ENCODE measurements at regions not wholly inside any gene's neighbourhood (a gene's known extent, or its start where the extent isn't known, plus 50 kb on each side); places are given as distances from the start of the nearest gene placed in this dataset.

DNA sequence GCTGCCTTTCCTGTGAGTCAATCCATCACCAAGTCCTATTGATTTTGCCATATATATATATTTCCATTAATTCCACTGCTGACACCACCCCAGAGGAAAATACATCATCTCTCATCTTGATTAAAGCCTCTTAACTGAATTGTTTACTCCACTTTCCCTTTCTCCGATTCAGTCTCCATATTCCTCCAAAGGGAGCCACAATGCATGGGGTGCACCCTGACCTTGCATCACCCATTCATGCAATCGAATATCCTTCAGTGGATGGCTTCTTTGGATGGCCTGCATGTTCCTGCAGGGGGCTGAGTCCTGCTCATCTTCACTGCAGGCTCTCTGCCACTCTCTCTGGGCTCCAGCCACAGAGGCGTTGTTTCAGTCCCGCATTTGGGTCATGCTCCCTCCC is 231.0 kb downstream of the SNX18 start:
- DNase-seq (ENCODE audit: extremely low read depth, low read depth, low spot score), result no peak

DNA sequence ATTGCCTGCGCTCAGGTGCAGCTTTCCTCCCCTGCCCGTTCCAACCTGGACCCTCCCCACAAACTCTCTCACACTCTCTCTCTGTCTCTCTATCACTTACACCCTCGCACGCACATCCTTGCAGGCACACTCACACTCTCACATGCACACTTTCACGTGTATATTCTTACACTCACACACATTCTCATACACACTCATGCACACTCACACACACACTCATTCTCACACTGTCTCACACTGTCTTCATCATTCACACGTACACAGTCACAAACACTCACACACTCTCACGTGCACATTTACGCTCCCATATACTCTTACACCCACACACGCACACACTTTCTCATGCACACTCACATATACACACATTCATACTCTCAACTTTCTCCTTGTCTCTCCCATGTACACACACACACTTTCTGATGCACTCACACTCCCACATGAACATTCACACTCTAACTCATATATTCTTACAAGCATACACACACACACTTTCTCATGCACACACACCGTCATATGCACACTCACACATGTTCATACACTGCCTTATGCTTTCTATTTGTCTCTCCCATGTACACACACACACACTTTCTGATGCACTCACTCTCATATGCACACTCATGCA is 229.3 kb downstream of the SNX18 start:
- DNase-seq (ENCODE audit: extremely low read depth, low read depth, low spot score), result no peak

DNA sequence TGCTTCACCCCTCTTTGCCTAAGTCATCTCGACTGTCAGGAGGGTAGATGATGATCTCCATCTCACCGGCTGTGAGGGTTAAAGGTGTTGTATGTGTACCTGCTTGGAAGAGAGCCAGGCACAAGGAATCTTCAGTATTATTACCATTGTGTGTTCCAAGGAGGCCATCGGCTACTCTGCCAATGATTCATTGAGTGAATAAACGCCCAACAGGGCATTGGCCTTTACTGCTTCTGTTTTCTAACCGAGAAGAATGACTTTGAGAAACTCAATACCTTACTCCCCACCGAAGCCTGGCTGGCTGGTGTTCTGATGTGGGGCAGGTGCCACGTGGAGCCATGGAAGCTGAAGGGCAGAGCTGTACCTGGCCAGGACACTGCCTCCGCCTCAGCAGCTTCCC is 228.8 kb downstream of the SNX18 start:
- no peak for DNase-seq (ENCODE audit: extremely low read depth, low read depth, low spot score)

DNA sequence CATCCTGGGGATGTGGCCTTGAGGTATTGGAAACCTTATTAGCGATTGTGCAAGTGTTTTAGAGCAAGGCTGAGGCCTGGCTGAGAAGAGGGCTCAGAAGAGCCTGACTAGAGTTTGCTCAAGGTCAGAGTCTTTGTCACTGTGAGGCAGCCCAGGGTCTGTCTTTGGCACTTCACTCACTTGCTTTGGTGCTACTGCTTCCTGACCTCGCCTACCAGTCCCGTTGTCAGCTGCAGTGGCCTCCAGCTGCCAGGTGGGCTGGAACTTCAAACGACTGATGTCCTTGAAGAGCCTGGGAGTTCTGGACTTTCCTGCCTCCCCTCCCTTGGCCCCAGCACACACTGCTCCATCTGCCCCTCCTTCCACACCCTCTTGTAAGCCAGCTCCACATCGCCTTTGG is 228.0 kb downstream of the SNX18 start:
- no peak for DNase-seq (ENCODE audit: extremely low read depth, low read depth, low spot score)

DNA sequence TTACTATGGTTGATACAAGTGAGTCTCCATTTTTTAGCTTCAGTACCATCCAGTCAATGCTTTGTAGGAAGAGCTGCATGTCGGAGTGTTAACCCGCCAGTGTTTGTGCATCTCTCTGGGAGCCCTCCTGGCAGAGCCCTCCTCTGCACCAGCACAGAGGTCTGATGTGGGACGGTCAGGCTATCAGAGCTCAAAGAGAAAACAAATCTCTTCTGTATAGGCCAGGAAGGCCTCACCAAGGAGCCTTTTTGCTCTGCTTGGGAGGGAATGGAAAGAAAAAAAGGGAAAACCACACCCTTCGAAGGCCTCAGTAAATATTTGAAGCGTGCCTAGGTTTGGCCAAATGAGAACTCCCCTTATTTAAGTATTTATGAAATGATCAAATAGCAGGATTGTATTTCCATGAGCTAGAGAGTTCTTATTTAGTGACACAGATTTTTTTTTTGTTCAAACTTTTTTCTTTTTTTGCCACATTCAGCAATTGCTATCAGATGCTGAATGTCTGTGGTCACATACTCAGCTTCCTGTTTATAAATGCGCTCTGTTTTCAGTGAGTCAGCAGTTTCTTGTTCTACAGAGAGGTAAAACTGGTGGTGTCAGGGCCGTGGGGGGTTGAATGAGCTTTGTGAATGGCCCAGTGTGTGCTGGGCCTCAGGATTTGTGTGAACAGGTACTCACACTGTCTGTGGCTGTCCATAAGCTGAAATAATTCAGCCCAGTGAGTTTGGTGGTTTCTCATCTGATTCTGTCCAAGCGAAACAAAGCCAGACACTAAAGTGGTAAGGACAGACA is 226.6 kb downstream of the SNX18 start:
- peak; percentile 63 for DNase-seq (ENCODE audit: extremely low read depth, low read depth, low spot score)

DNA sequence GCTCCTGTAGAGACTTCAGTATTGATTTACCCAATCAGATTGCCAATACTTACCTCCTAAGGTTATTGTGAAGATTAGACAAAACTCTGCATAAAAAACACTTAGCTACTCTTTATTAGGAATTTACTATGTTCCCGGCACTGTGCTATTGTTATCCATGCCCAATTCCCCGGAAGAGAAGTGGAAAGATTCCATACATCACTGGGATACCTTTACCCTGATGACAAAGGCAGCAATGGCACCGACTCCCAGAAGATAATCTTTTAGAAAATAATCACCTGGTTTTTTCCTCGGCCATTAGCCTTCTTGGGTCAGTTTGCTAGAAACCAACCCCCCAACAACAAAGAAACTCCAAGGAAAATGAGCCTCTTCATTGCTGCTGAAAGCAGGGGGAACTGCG is 226.0 kb downstream of the SNX18 start:
- DNase-seq (ENCODE audit: extremely low read depth, low read depth, low spot score), result no peak

DNA sequence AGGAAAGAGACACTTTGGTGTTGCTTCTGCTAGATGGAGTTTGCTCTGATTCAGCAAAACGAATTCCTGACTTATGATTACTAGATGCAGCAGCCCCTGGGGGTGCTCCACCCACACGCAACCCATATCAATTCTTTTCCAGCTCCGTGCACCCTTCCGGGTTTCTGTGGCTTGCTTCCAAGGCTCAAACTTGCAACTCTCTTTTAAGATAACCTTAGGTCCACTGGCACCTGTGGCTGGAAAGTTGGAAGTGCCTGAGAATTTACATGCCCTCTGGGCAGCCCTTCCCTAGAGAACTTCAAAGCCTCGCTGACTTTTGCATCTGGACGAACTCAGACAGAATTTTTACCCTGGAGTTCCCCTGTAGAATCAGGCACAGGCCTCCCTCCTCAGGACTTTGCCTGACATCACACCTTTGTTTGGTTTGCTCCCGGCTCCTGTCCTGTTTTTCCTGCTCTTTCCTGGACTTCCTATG is 224.9 kb downstream of the SNX18 start:
- DNase-seq (ENCODE audit: extremely low read depth, low read depth, low spot score), result no peak

DNA sequence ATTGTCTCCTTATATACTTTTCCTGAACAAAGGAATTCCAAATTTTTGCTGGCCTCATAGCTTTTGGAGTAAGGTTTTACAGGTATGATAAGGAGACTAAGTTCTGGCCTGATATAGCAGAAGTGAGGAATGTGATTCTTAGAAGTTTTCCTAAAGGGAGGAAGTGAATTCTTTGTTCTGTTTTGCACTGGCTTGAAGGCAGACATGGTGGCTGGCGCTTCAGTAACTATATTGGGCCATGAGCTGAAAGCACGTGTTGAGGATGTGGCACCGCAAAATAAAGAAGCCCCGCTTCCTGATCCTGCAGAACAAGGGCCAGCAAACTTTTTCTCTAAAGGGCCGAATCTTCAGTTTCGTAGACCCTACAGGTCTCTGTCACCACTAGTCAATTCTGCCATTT is 224.2 kb downstream of the SNX18 start:
- DNase-seq (ENCODE audit: extremely low read depth, low read depth, low spot score), result no peak

DNA sequence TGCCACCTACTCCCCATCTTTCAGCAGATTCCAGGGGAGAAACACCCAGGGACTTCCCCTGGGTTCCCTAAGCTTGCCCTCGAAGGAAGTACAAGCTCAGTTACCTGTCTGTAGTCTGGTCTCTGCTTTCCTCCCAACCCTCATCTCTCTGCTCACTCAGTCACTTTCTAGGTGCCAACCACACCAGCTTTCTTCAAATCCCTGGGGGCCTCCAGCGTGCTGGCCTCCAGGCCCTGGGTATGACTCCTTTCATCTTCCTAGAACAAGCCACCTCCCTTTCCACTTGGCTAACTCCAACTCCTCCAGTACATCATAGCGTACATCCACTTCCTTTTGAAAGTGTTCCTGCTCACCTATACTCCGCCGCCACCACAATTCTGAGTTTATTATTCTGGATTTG is 222.6 kb downstream of the SNX18 start:
- no peak for DNase-seq (ENCODE audit: extremely low read depth, low read depth, low spot score)

DNA sequence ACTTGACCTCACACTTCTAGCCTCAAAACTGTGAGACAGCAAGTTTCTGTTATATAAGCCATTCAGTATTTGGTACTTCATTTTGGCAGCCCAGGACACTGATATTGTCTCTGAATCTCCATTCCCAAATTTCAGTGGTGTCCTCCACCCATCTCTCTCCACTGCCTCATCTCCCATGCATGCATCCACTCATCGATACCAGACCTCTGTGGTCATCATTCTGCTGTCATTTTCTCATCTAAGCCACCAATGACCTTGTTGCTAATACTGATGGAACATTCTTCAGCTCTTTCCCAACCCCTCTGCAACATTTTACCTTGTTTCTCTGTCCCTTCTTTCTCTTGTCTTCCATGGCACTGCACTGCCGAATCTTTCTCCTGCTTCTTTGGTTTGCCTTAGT is 221.8 kb downstream of the SNX18 start:
- no peak for DNase-seq (ENCODE audit: extremely low read depth, low read depth, low spot score)

DNA sequence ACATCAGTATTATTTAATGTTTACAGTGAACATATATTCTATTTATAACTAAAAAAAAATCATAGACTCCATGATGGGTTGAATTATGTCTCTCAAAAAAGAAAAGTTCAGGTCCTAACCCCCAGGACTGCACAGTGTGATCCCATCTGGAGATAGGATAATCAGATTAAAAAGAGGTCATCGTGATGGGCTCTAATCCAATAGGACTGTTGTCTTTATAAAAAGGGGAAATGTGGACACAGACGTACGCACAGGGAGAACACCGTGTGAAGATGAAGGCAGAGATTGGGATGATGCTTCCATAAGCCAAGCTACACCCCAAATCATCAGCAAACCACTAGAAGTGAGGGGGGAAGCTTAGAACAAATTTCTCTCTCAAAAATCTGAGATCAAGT is 221.4 kb downstream of the SNX18 start:
- DNase-seq (ENCODE audit: extremely low read depth, low read depth, low spot score), result no peak

DNA sequence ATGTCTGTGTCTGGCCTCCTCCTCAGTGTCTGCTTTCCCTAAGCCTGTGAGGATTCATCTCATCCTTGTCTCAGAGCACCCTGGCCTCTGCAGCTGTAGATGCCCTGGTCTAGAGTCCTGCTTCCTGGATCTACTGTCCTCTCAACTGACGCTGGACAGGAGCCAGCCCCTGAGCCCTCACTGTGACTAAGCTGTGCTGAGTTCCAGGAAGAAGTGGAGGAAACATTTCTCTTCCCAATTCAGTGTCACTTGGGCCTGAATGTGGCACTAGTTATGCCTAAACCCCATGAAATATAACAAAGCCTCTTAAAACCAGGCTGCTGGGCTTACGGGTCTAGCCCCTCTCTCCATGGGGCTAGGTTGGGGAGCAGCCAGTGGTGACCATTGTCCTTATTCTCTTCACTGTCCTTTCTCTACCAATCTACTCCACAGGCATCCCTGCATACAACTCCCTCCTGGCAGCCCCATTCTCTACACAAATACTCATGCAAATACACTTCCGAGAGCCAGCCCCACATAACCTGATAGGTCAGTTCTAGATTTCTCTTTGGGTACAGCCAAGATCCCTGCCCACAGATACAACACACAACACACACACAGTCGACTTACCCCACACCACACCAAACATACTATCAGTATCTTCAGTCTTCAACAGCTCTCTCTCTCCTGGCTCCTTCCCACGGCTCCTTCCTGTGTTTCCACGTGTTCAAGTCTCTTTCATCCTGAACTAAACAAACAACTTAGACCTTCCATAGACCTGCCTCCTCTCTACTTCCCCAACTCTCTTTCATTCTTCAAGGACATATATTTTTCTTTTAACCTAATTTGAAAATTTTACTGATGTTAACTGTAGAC is 220.8 kb downstream of the SNX18 start:
- DNase-seq (ENCODE audit: extremely low read depth, low read depth, low spot score), result no peak

DNA sequence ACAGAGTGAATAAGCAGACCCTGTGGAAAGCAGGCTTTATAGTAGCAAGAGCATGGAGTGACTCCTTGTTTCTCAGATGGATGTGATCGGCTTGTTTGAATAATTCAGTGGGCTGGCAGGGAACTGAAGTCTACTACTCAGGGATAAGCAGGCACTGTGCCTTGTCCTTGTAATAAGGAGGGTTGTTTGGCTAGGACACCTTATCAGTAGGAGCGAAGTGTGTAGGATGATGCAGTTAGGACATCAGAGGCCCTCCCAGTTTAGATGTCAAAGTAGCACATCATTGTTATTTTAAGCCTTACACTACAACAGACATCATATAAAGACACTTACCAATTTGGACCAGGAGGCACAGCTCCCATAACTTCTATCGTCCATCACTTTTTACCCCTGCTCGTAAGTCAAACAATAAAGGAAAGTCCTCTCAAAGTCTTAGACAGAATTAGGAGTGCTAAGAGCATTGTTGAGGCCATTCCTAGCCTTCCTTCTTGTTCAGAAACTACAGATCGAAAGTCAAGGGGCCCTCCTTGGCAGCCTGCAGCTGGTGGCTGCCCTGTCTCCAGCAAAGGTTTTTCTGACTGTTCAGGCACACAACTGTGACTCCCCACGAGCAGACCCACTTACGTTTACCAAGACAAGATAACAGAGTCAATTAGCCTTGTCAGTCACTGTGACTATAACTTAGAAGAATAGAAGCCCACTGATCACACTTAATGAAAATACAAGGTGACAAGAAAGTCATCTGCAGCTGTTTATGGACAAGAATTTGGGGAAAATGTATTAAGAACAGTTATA is 218.6 kb downstream of the SNX18 start:
- no peak for DNase-seq (ENCODE audit: extremely low read depth, low read depth, low spot score)

DNA sequence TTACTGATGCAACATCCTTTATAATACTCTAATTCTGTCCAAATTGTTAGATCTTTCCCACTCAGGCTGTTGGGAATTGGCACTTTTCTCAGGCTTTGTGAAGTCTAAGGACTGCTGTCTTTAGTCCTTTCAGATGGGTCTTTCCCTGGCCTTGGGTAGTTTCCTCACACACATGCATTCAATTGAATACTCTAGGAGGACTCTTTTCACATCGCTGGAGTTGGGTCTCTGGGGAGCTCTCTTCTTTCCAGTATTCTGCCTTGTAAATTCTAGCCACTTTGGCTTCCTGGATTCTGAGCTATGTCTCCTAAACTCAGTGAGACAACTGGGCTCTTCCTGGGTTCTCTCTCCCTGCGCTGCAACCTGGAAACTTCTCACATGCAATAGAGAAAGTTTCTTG is 215.5 kb downstream of the SNX18 start:
- no peak for DNase-seq (ENCODE audit: extremely low read depth, low read depth, low spot score)

DNA sequence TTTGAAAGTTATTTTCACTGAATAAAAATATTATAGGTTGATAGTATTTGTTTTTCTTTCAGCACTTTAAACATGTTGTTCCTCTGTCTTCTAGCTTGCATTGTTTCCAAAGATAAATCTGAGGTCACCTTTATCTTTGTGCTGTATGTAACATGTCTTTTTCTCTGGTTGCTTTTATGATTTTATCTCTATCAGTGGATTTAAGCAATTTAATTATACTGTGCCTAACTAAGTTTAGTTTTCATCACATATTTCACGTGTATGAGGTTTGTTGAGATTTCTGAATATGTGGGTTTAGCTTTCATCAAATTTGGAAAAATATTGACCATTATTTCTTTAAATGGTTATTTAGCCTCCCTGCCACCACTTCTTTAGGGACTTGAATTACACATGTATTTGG is 214.5 kb downstream of the SNX18 start:
- DNase-seq (ENCODE audit: extremely low read depth, low read depth, low spot score), result no peak

DNA sequence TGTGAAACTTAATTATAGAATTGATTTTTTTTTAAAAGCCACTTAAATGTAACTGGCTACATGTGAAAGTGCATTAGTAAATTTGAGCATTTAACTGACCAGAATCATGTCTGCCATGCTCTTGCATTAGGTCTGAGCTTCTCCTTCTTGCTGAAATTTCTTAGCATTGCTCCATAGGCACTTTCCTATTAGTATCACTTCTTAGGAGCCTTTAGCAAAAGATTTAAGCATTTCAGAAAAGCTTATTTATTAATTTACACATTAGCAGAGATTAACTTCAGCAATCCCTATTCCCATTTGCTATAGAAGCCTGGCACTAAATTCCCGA is 211.0 kb downstream of the SNX18 start:
- DNase-seq (ENCODE audit: extremely low read depth, low read depth, low spot score), result no peak

DNA sequence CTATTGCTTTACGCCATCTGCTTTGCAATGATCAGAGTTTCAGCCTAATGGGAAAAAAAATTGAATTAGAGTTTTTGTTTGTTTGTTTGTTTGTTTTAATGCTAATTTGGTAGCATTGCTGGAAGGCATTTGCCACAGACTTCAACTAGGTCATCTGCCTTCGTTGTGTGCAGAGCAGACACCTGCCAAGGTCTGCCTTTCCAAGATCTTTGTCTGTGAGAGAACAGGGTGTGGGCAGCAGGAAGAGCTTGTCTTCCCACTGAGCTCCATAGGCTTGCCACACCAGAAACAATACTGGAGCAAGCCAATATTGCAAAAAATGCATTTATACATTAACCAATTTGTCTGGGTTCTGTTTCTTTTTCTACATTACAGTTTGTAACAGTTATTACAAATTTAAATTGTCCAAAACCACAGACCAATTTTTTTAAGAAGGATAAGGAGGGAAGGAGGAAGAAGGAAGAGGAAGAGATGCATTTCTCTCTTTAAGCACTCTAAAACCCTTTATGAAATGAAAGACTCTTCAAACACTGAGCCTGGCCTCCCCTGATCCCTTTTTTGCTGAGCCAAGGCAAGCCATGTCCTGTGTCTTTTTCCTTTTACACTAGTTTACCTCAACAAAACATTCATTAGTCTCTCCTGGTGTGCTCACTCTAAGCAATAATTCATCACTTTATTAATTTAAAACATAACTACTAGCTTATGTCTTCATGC is 210.5 kb downstream of the SNX18 start:
- no peak for DNase-seq (ENCODE audit: extremely low read depth, low read depth, low spot score)

DNA sequence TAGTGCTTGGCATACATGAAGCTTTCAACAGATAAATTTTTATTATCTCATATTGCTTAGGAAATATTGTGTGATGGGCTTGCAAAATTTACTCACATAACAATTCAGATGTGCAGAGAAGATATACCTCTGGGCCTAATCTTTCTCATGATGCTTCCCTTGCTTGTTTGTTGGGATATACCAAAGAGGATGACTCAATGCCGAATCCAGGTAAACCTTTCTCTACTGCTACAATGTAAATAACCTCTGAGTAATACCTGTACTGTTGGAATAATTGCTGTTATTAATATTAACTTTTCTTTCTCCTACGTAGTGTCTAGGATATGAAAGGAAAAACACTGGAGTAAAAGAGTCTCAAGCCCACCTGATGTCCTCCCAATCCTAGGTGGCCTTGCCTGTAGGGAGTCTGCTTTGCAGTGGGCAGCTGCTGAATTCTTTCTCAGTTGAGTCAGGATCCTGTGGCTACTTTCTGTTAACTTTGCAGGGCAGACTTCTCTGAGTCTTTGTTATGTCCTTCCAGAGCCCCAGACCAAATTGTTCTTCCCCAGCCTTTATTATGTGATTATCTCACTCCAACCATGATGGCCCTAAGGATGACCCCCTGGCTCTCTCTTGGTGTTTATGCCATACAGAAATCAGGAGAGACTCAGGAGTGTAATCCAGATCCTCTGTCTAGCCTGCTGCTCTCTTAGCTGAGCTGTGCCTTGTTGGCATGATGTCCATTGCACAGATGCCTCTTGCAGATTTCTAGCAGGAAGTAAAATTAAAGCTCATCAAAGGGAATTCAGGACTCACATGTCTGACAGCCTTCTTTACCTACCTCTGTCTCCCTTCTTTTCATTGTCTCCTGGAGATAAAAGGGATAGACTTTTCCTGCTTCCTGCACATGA is 208.1 kb downstream of the SNX18 start:
- DNase-seq (ENCODE audit: extremely low read depth, low read depth, low spot score), result no peak

DNA sequence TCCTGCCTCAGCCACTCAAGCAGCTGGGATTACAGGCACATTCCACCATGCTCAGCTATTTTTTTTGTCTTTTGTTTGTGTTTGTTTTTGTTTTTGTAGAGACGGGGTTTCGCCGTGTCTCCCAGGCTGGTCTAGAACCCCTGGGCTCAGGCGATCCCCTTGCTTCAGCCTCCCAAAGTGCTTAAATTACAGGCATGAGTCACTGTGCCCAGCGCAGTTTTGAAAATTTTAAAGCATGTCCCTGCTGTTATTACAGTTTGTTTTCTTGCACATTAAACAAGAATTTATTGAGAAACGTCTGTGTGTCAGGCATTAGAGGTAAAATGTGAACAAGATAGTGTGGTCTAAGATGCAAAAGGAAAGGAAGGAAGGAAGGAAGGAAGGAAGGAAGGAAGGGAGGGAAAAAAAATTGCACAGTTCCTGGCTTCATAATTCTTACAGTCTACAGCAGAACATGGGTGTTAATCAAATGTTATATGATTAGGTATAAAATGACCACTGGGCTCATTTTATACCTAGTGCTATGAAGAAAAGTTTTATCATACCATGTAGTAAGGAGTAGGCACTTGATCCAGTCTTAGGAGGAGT is 205.4 kb downstream of the SNX18 start:
- DNase-seq (ENCODE audit: extremely low read depth, low read depth, low spot score), result no peak
